ENCODE measurements at regions not wholly inside any gene's neighbourhood (a gene's known extent, or its start where the extent isn't known, plus 50 kb on each side); places are given as distances from the start of the nearest gene placed in this dataset.
A peak's percentile ranks its signal among the peaks of the same experiment; 100 is the strongest.
"Not testable (repeated sequence)": the region's sequence is repeated elsewhere in the genome, so short reads cannot be mapped to it uniquely, and the experiment has no call there.

GRCh38 chrX:89539150-89539549, 382.6 kb upstream of the TGIF2LX start:
- DNase-seq, result not testable (repeated sequence)

GRCh38 chrX:89557146-89557545, 364.6 kb upstream of the TGIF2LX start:
- not testable (repeated sequence) for DNase-seq

GRCh38 chrX:89562079-89562478, 359.6 kb upstream of the TGIF2LX start:
- not testable (repeated sequence) for DNase-seq

GRCh38 chrX:89563107-89563506, 358.6 kb upstream of the TGIF2LX start:
- DNase-seq, result not testable (repeated sequence)

GRCh38 chrX:89567787-89568186, 353.9 kb upstream of the TGIF2LX start:
- DNase-seq, result not testable (repeated sequence)

- not testable (repeated sequence) for DNase-seq
Measured at GRCh38 chrX:89581868-89582267, 339.8 kb upstream of the TGIF2LX start.

GRCh38 chrX:89631858-89632257, 289.9 kb upstream of the TGIF2LX start:
- peak; percentile 0 for DNase-seq

GRCh38 chrX:89635887-89636286, 285.8 kb upstream of the TGIF2LX start:
- not testable (repeated sequence) for DNase-seq

- not testable (repeated sequence) for DNase-seq
Measured at GRCh38 chrX:89658662-89659061, 263.0 kb upstream of the TGIF2LX start.

GRCh38 chrX:89706481-89706880, 215.2 kb upstream of the TGIF2LX start:
- DNase-seq, result not testable (repeated sequence)

GRCh38 chrX:89707363-89707927, 214.3 kb upstream of the TGIF2LX start:
- not testable (repeated sequence) for DNase-seq

GRCh38 chrX:89734367-89734766, 187.3 kb upstream of the TGIF2LX start:
- not testable (repeated sequence) for DNase-seq

GRCh38 chrX:89756466-89756865, 165.2 kb upstream of the TGIF2LX start:
- DNase-seq, result not testable (repeated sequence)

GRCh38 chrX:89757767-89758166, 163.9 kb upstream of the TGIF2LX start:
- peak; percentile 37 for DNase-seq

GRCh38 chrX:89759076-89759685, 162.5 kb upstream of the TGIF2LX start:
- DNase-seq, result not testable (repeated sequence)

- not testable (repeated sequence) for DNase-seq
Measured at GRCh38 chrX:89771639-89772038, 150.1 kb upstream of the TGIF2LX start.

- not testable (repeated sequence) for DNase-seq
Measured at GRCh38 chrX:89811440-89811839, 110.3 kb upstream of the TGIF2LX start.

GRCh38 chrX:89839723-89840122, 82.0 kb upstream of the TGIF2LX start:
- DNase-seq, result not testable (repeated sequence)

GRCh38 chrX:89871662-89872061, 50.0 kb upstream of the TGIF2LX start:
- DNase-seq, result peak; percentile 58

Data from activated CD4-positive, alpha-beta T cell treated with anti-CD3 and anti-CD28 coated beads, Interleukin-2, Interleukin-6, amounts not matched to agents 100 ng/mL and 50 ng/mL, durations not matched to agents 16 hours and 8 hours (primary cell).